K562 (cell line): ENCODE measurements at regions not wholly inside any gene's neighbourhood (a gene's known extent, or its start where the extent isn't known, plus 50 kb on each side); places are given as distances from the start of the nearest gene placed in this dataset.

Experiments used
- DDX20 ChIP-seq: fragments of 450-650 bp; IDR thresholded peaks from 2 replicates; pipeline ENCODE4 v1.6.1; 2016; ENCODE audit warnings: missing genetic modification characterization, low read depth, mild to moderate bottlenecking, missing compliant biosample characterization, moderate library complexity
- ZNF384 ChIP-seq: IDR thresholded peaks from 2 replicates; pipeline ENCODE4 v1.6.1; 2012; ENCODE audit warnings: low read depth, low read length, improper control_type of control experiment
- TF ChIP-seq, protein P1 (sequence below): sonication (generic); formaldehyde crosslinking; IDR thresholded peaks from 2 replicates; pipeline ENCODE4 v1.9.0; 2022; ENCODE audit warnings: mild to moderate bottlenecking, missing genetic modification reagents
- TF ChIP-seq, protein P2 (sequence below): fragments of 450-650 bp; IDR thresholded peaks from 2 replicates; pipeline ENCODE4 v1.6.1; 2016

DNA sequence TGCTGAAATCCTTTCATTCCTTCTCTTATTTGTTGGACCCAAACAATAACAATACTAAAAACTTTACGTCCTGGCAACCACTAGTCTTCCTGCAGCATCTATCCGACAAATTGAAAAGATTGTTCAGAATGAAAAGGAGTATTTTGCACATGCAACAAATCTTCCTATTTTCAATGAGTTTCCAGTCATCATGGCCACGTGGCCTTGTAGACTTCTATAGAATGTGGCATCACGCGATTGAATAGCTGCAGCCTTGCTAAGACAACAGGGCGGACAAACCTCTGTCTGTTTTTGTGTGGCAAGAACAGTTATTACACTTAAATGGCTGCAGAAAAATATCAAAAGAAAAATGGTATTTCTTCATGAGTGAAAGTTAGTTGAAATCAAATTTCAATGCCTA, 297.9 kb upstream of the LCORL start:
- TF ChIP-seq, protein P1, sequence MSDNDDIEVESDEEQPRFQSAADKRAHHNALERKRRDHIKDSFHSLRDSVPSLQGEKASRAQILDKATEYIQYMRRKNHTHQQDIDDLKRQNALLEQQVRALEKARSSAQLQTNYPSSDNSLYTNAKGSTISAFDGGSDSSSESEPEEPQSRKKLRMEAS (CRISPR knock-in tag), result no peak
- no peak for TF ChIP-seq ZNF384
- TF ChIP-seq, protein P2, sequence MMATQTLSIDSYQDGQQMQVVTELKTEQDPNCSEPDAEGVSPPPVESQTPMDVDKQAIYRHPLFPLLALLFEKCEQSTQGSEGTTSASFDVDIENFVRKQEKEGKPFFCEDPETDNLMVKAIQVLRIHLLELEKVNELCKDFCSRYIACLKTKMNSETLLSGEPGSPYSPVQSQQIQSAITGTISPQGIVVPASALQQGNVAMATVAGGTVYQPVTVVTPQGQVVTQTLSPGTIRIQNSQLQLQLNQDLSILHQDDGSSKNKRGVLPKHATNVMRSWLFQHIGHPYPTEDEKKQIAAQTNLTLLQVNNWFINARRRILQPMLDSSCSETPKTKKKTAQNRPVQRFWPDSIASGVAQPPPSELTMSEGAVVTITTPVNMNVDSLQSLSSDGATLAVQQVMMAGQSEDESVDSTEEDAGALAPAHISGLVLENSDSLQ, result no peak
- no peak for TF ChIP-seq DDX20 (tag)
